CD14-positive monocyte (primary cell): ENCODE measurements at regions not wholly inside any gene's neighbourhood (a gene's known extent, or its start where the extent isn't known, plus 50 kb on each side); places are given as distances from the start of the nearest gene placed in this dataset.

ENCODE experiments used
- DNase-seq, 3 donors: peaks; one replicate each; pipeline ENCODE4 v3.0.0-alpha.2; 2011 to 2022
- H2AFZ ChIP-seq: 2 replicates; pipeline ENCODE4 v1.6.0; 2012; ENCODE audit warnings: mild to moderate bottlenecking, low read depth, low read length, inconsistent platforms; ENCODE audit not compliant: insufficient read depth, poor library complexity, severe bottlenecking
- H3K27ac ChIP-seq, 2 donors: 1 replicate in 1 of 2; 2 replicates in 1 of 2; pipeline ENCODE4 v1.5.1; 2012 to 2013; ENCODE audit warnings: low read length in 2 of 2, control low read depth in 1 of 2, inconsistent platforms in 1 of 2, low read depth in 1 of 2, mild to moderate bottlenecking in 1 of 2
- H3K27me3 ChIP-seq, 2 donors: one replicate each; pipeline versions ENCODE4 v1.6.0 to v1.6.1; 2011 to 2013; ENCODE audit warnings: low read length in 2 of 2; ENCODE audit not compliant: control insufficient read depth in 2 of 2, insufficient read depth in 2 of 2
- H3K36me3 ChIP-seq, 2 donors: replicated peaks in 1 of 2; 1 replicate in 1 of 2; 2 replicates in 1 of 2; pipeline versions ENCODE4 v1.5.1 to v1.6.1; 2012 to 2013; ENCODE audit warnings: low read length in 2 of 2, control low read depth in 1 of 2, inconsistent platforms in 1 of 2, mild to moderate bottlenecking in 1 of 2; ENCODE audit not compliant: insufficient read depth in 2 of 2, control insufficient read depth in 1 of 2
- H3K4me1 ChIP-seq, 2 donors: 1 replicate in 1 of 2; 2 replicates in 1 of 2; pipeline versions ENCODE4 v1.5.1 to v1.6.1; 2012 to 2013; ENCODE audit warnings: low read length in 2 of 2, control low read depth in 1 of 2, inconsistent platforms in 1 of 2, mild to moderate bottlenecking in 1 of 2, moderate library complexity in 1 of 2; ENCODE audit not compliant: insufficient read depth in 2 of 2, control insufficient read depth in 1 of 2
- H3K4me2 ChIP-seq: replicated peaks from 2 replicates; pipeline ENCODE3; 2012; ENCODE audit warnings: low read length, moderate library complexity, mild to moderate bottlenecking; ENCODE audit not compliant: poor library complexity, severe bottlenecking; ENCODE audit errors: extremely low read depth
- H3K4me3 ChIP-seq, 3 experiments: fragments of 200-600 bp in 1 of 3; sonication (generic) in 1 of 3; replicated peaks in 1 of 3; 1 replicate in 2 of 3; 2 replicates in 1 of 3; pipeline ENCODE4 v1.5.1; 2011 to 2013; ENCODE audit warnings: low read length in 3 of 3, mild to moderate bottlenecking in 3 of 3, control low read depth in 2 of 3, low read depth in 2 of 3, inconsistent platforms in 1 of 3, moderate library complexity in 1 of 3
- H3K79me2 ChIP-seq: 2 replicates; pipeline ENCODE4 v1.6.0; 2012; ENCODE audit warnings: mild to moderate bottlenecking, control low read depth, inconsistent platforms, low read length, moderate library complexity; ENCODE audit not compliant: insufficient read depth
- H3K9ac ChIP-seq: 2 replicates; pipeline ENCODE4 v1.6.0; 2017; ENCODE audit warnings: low read length, mild to moderate bottlenecking; ENCODE audit not compliant: insufficient read depth, poor library complexity, severe bottlenecking
- H3K9me3 ChIP-seq, 2 donors: replicated peaks in 1 of 2; 1 replicate in 1 of 2; 2 replicates in 1 of 2; pipeline versions ENCODE4 v1.5.1 to v1.6.1; 2012 to 2013; ENCODE audit warnings: low read length in 2 of 2, control low read depth in 1 of 2; ENCODE audit not compliant: control insufficient read depth in 1 of 2, insufficient read depth in 1 of 2
- H4K20me1 ChIP-seq: 2 replicates; pipeline ENCODE4 v1.6.0; 2012; ENCODE audit warnings: mild to moderate bottlenecking, low read length, control low read depth, moderate library complexity; ENCODE audit not compliant: insufficient read depth
- H3K27ac Mint-ChIP-seq, 7 donors: one replicate each; pipeline ENCODE4 v1.8.0; 2020; ENCODE audit warnings: mild to moderate bottlenecking in 7 of 7, mixed read lengths in 7 of 7, moderate library complexity in 6 of 7, inconsistent platforms in 2 of 7
- H3K27me3 Mint-ChIP-seq, 3 donors: one replicate each; pipeline ENCODE4 v1.8.0; 2021 to 2022; ENCODE audit warnings: low read depth in 3 of 3, mild to moderate bottlenecking in 3 of 3, mixed read lengths in 3 of 3, moderate library complexity in 3 of 3, inconsistent platforms in 1 of 3
- H3K36me3 Mint-ChIP-seq, 2 donors: one replicate each; pipeline ENCODE4 v1.8.0; 2020; ENCODE audit warnings: mixed read lengths in 2 of 2, inconsistent platforms in 1 of 2, mild to moderate bottlenecking in 1 of 2
- H3K4me1 Mint-ChIP-seq: one replicate; pipeline ENCODE4 v1.8.0; 2020; ENCODE audit warnings: mild to moderate bottlenecking, mixed read lengths
- H3K4me3 Mint-ChIP-seq, 2 donors: one replicate each; pipeline ENCODE4 v1.8.0; 2020; ENCODE audit warnings: mild to moderate bottlenecking in 2 of 2, mixed read lengths in 2 of 2, moderate library complexity in 1 of 2
- H3K9me3 Mint-ChIP-seq, 7 donors: one replicate each; pipeline ENCODE4 v1.8.0; 2020 to 2022; ENCODE audit warnings: mixed read lengths in 7 of 7, mild to moderate bottlenecking in 6 of 7, moderate library complexity in 6 of 7, inconsistent platforms in 2 of 7
- WGBS: methylation state at CpG from one replicate; pipeline ENCODE4 v1.1.5; 2013; ENCODE audit warnings: missing lambda C conversion rate; ENCODE audit not compliant: insufficient coverage; 5-methylcytosine and 5-hydroxymethylcytosine counted together
- intact Hi-C, 2 donors: fragments of 100-400 bp; cut with micrococcal nuclease; formaldehyde crosslinking; loops; one replicate each; pipeline versions ENCODE4 v1.15.0 to v1.15.1; 2023
- TF ChIP-seq, protein P1 (sequence below): fragments of 200-600 bp; IDR thresholded peaks from one replicate; pipeline ENCODE4 v1.8.0; 2022; ENCODE audit warnings: antibody characterized with exemption, mild to moderate bottlenecking

DNA sequence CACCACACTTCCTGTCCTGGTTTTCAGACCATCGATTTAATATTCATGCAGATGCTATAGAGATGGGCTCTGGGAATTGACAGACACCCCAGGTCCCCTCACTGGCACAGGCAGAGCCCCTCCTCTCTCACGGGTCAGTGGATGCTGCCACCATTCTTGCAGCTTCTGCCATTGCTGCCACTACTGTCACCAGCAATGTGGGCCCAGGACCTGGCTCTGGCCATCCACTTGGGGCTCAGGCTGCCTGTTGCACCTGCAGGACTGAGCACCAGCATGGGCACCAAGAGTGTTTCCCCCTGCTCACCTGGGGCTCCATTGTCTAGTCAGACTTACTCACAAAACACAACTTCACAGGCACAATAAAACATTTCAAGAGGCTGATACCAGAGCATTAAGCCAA is 479.0 kb upstream of the ZNF608 start:
- DNase-seq = no peak
- H2AFZ ChIP-seq = no peak overlapping the region
- H3K9me3 ChIP-seq = no peaks in the 10 kb centered on the region
- Mint-ChIP-seq H3K4me1 (no peaks in the 10 kb centered on the region), H3K4me3 (no peak overlapping the region), H3K27ac (no peak overlapping the region), H3K9me3 (peaks cover 0 to 3% (median 0%) of the 10 kb centered on the region in 7 donors), H3K36me3 (no peaks in the 10 kb centered on the region), H3K27me3 (peaks cover 0 to 1% (median 0%) of the 10 kb centered on the region in 3 donors)
- intact Hi-C loops = no loop called here
- H3K79me2 ChIP-seq = no peaks in the 10 kb centered on the region
- no peaks in the 10 kb centered on the region for H3K27me3 ChIP-seq
- 50% methylated on average over 2 of the region's 2 CpGs for WGBS
- TF ChIP-seq, protein P1, sequence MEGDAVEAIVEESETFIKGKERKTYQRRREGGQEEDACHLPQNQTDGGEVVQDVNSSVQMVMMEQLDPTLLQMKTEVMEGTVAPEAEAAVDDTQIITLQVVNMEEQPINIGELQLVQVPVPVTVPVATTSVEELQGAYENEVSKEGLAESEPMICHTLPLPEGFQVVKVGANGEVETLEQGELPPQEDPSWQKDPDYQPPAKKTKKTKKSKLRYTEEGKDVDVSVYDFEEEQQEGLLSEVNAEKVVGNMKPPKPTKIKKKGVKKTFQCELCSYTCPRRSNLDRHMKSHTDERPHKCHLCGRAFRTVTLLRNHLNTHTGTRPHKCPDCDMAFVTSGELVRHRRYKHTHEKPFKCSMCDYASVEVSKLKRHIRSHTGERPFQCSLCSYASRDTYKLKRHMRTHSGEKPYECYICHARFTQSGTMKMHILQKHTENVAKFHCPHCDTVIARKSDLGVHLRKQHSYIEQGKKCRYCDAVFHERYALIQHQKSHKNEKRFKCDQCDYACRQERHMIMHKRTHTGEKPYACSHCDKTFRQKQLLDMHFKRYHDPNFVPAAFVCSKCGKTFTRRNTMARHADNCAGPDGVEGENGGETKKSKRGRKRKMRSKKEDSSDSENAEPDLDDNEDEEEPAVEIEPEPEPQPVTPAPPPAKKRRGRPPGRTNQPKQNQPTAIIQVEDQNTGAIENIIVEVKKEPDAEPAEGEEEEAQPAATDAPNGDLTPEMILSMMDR = no peak
- no peak overlapping the region for H3K4me2 ChIP-seq
- H3K4me1 ChIP-seq = no peaks in the 10 kb centered on the region
- no peaks in the 10 kb centered on the region for H4K20me1 ChIP-seq
- no peaks in the 10 kb centered on the region for H3K36me3 ChIP-seq
- H3K9ac ChIP-seq = no peak overlapping the region
- H3K4me3 ChIP-seq = no peak overlapping the region
- no peak overlapping the region for H3K27ac ChIP-seq

DNA sequence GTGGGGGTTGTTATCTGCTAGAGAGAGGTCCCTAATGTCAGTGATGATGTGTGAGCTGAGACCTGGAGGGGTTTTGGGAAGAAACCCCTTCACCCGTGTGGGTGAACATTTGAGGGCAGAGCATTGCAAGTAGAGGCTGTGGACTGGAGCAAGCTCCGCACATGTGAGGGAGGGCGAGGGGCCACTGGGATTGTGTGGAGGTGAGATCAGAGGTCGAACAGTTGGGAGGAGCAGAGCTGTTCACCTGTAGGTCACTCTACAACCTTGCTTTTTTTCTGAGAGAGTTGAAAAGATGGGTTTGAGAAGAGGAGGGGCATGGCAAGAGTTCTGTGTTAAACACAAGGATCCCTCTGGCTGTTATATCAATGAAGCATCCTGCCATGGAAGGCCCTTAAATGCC is 480.4 kb upstream of the ZNF608 start:
- intact Hi-C loops = no loop called here
- no peak overlapping the region for H3K4me3 ChIP-seq
- H3K4me3 Mint-ChIP-seq = no peak overlapping the region
- H3K4me1 ChIP-seq = no peaks in the 10 kb centered on the region
- no peak overlapping the region for H3K27ac ChIP-seq
- no peak overlapping the region for H3K4me2 ChIP-seq
- no peak overlapping the region for H2AFZ ChIP-seq
- H4K20me1 ChIP-seq = no peaks in the 10 kb centered on the region
- no peak overlapping the region for H3K9ac ChIP-seq
- H3K9me3 Mint-ChIP-seq = peaks cover 0 to 8% (median 2%) of the 10 kb centered on the region in 7 donors
- WGBS = 89% methylated on average over 4 of the region's 4 CpGs
- H3K9me3 ChIP-seq = no peaks in the 10 kb centered on the region
- TF ChIP-seq, protein P1 = no peak
- H3K79me2 ChIP-seq = no peaks in the 10 kb centered on the region
- DNase-seq = no peak
- H3K27me3 Mint-ChIP-seq = peaks cover 0 to 1% (median 1%) of the 10 kb centered on the region in 3 donors
- H3K27ac Mint-ChIP-seq = no peak overlapping the region
- no peaks in the 10 kb centered on the region for H3K4me1 Mint-ChIP-seq
- H3K27me3 ChIP-seq = no peaks in the 10 kb centered on the region
- no peaks in the 10 kb centered on the region for H3K36me3 ChIP-seq
- H3K36me3 Mint-ChIP-seq = no peaks in the 10 kb centered on the region
